Ovary (tissue), 7 donors: ENCODE measurements at regions not wholly inside any gene's neighbourhood (a gene's known extent, or its start where the extent isn't known, plus 50 kb on each side); places are given as distances from the start of the nearest gene placed in this dataset.

Experiments used
- DNase-seq, 5 donors: peaks; one replicate each; pipeline ENCODE4 v3.0.0-alpha.2; 2019 to 2020
- H3K27ac ChIP-seq, 2 donors: fragments of 200-600 bp; one replicate each; pipeline versions ENCODE4 v1.5.1 to v1.8.0; 2019 to 2022
- H3K27me3 ChIP-seq: fragments of 200-600 bp; one replicate; pipeline ENCODE4 v1.8.0; 2022
- H3K36me3 ChIP-seq: fragments of 200-600 bp; sonication (generic); one replicate; pipeline ENCODE4 v1.5.1; 2019
- H3K4me1 ChIP-seq: one replicate; pipeline ENCODE4 v1.8.1; 2013; ENCODE audit warnings: mild to moderate bottlenecking, moderate library complexity; ENCODE audit not compliant: insufficient read depth
- H3K4me3 ChIP-seq: fragments of 200-600 bp; sonication (generic); one replicate; pipeline ENCODE4 v1.5.1; 2017
- H3K9me3 ChIP-seq, 2 donors: fragments of 200-600 bp in 1 of 2; sonication (generic) in 1 of 2; one replicate each; pipeline versions ENCODE4 v1.5.1 to v1.8.1; 2013 to 2019; ENCODE audit warnings: mild to moderate bottlenecking in 1 of 2, moderate library complexity in 1 of 2
- CTCF ChIP-seq, 3 donors: fragments of 450-650 bp in 2 of 3; fragments of 200-600 bp in 1 of 3; IDR thresholded peaks; one replicate each; pipeline versions ENCODE4 v1.5.1 to v1.8.0; 2016 to 2022; ENCODE audit warnings: antibody characterized with exemption in 3 of 3, mild to moderate bottlenecking in 1 of 3
- EP300 ChIP-seq: sonication (generic); formaldehyde crosslinking; IDR thresholded peaks from one replicate; pipeline ENCODE4 v1.6.1; 2017; ENCODE audit warnings: antibody characterized with exemption
- POLR2A ChIP-seq: fragments of 450-650 bp; IDR thresholded peaks from one replicate; pipeline ENCODE4 v1.6.1; 2017; ENCODE audit warnings: antibody characterized with exemption, mild to moderate bottlenecking, moderate library complexity
- WGBS, 3 donors: extraction: QIAGEN DNeasy Blood & Tissue Kit in 1 of 3; methylation state at CpG; one replicate each; pipeline versions ENCODE4 v1.1.5 to v1.1.7; 2013 to 2017; 5-methylcytosine and 5-hydroxymethylcytosine counted together
- intact Hi-C, 4 donors: fragments of 100-400 bp; cut with DNase I; formaldehyde crosslinking; loops; one replicate each; pipeline versions ENCODE4 v1.11.0 to v1.15.1; 2022 to 2023
- donor health status: DM: no; HTN: no; CAD: no; lungs with moderate emphysema.
- donor health status: DM: no; HTN: no; CAD: no.
- donor health status: Bipolar disorder and iron deficiency.
- donor health status: DM: no; HTN: no; CAD: no.
- donor health status: DM: yes; HTN: yes; CAD: no.

DNA sequence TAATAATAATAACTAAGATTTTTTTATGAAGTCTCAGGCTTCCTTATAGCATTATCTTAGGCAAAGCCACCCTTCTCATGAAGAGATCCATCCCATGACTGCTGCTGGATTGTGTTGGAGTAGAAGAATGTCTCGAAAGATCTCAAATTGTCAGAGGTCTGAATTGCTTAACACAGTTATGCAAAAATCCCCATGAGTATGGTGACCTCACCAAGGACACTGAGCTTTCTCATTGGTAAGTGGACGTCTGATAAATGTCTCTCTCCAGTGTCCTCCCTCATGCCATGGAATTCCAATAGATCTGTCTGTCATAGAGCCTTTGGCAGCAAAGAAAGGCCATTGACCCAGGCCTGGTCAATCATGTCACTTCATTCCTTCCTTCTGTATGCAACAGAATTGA is 264.5 kb downstream of the CDH11 start:
- Histone ChIP-seq H3K4me3 (no peak overlapping the region), H3K9me3 (no peaks in the 10 kb centered on the region), H3K36me3 (no peaks in the 10 kb centered on the region), H3K4me1 (no peaks in the 10 kb centered on the region), H3K27ac (no peak overlapping the region), H3K27me3 (no peaks in the 10 kb centered on the region)
- DNase-seq: no peak
- WGBS, 3 donors: 82 to 90% (median 85%) methylated on average over 2 of the region's 2 CpGs
- no peak for TF ChIP-seq POLR2A
- no peak for TF ChIP-seq CTCF (IDR thresholded peaks at IDR 0.05)
- no peak for TF ChIP-seq EP300
- intact Hi-C loops: no loop called here

GRCh38 chr16:64853551-64853950 is 268.3 kb downstream of the CDH11 start:
- Histone ChIP-seq H3K4me1 (no peaks in the 10 kb centered on the region), H3K27ac (no peak overlapping the region), H3K4me3 (no peak overlapping the region), H3K9me3 (no peaks in the 10 kb centered on the region), H3K36me3 (no peaks in the 10 kb centered on the region), H3K27me3 (no peaks in the 10 kb centered on the region)
- WGBS, 3 donors: 91 to 93% (median 92%) methylated on average over 2 of the region's 2 CpGs
- no peak for DNase-seq
- TF ChIP-seq EP300 (no peak), POLR2A (no peak), CTCF (IDR thresholded peaks at IDR 0.05) (no peak)
- intact Hi-C loops: no loop called here

- intact Hi-C loops: no loop called here
- 80 to 82% (median 81%) methylated on average over 3 of the region's 3 CpGs for WGBS, 3 donors
- H3K27me3 ChIP-seq: no peaks in the 10 kb centered on the region
- H3K27ac ChIP-seq: no peak overlapping the region
- H3K9me3 ChIP-seq: no peaks in the 10 kb centered on the region
- no peak overlapping the region for H3K4me3 ChIP-seq
- TF ChIP-seq CTCF (IDR thresholded peaks at IDR 0.05): no peak
- TF ChIP-seq POLR2A: no peak
- TF ChIP-seq EP300: no peak
- H3K4me1 ChIP-seq: no peaks in the 10 kb centered on the region
- H3K36me3 ChIP-seq: no peaks in the 10 kb centered on the region
- DNase-seq: no peak
Measured at GRCh38 chr16:64846966-64847365, 274.9 kb downstream of the CDH11 start.

DNA sequence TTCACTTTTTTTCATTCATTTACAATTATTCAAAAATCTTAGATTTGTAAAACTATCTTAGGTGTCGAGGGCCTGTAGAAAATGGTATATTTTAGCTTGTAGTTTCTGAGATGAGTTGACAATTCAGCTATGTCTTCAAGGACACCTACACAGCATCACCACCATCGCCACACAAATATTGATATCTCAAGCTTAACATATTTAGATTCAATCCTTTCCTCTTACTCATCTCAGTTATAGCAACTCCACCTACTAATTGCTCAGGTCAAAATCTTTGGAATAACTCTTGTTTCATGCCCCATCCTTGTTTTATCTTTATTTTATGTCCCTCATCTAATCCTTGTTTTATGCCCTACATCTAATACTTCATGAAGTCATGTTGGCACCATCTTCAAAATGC is 276.8 kb downstream of the CDH11 start:
- Histone ChIP-seq H3K4me3 (no peak overlapping the region), H3K27me3 (no peaks in the 10 kb centered on the region), H3K27ac (no peak overlapping the region), H3K4me1 (no peaks in the 10 kb centered on the region), H3K9me3 (no peaks in the 10 kb centered on the region), H3K36me3 (no peaks in the 10 kb centered on the region)
- WGBS, 3 donors: 86 to 92% (median 89%) methylated on average over 2 of the region's 2 CpGs
- no peak for DNase-seq
- intact Hi-C loops: no loop called here
- TF ChIP-seq EP300: no peak
- TF ChIP-seq CTCF (IDR thresholded peaks at IDR 0.05): no peak
- TF ChIP-seq POLR2A: no peak

GRCh38 chr16:64841482-64841881 is 280.4 kb downstream of the CDH11 start:
- no peaks in the 10 kb centered on the region for H3K4me1 ChIP-seq
- intact Hi-C loops: no loop called here
- TF ChIP-seq CTCF (IDR thresholded peaks at IDR 0.05) (no peak), EP300 (no peak)
- DNase-seq: no peak
- H3K27me3 ChIP-seq: no peaks in the 10 kb centered on the region
- H3K36me3 ChIP-seq: no peaks in the 10 kb centered on the region
- no peaks in the 10 kb centered on the region for H3K9me3 ChIP-seq
- no peak overlapping the region for H3K4me3 ChIP-seq
- H3K27ac ChIP-seq: no peak overlapping the region
